A673 (cell line): ENCODE measurements at regions not wholly inside any gene's neighbourhood (a gene's known extent, or its start where the extent isn't known, plus 50 kb on each side); places are given as distances from the start of the nearest gene placed in this dataset.

Experiments used
- BruUV-seq: library from RNA; stranded (reverse); fragments of 400-500 nt; replicated peaks from 2 replicates; lab custom pipeline; 2021; lab: Mats Ljungman, UMichigan
- CTCF ChIA-PET: fragments of 300-600 bp; sonication (Branson Sonifier 250); formaldehyde crosslinking; loops from one replicate; lab custom pipeline; 2022; ENCODE audit warnings: antibody characterized with exemption; lab: Charles Lee
- POLR2A ChIA-PET: fragments of 300-600 bp; sonication (Branson Sonifier 250); formaldehyde crosslinking; loops from one replicate; lab custom pipeline; 2022; ENCODE audit warnings: antibody characterized with exemption; ENCODE audit not compliant: low non-redundant PET; lab: Charles Lee
- DNase-seq: peaks from one replicate; pipeline ENCODE4 v3.0.0-alpha.2; 2015; ENCODE audit warnings: low spot score
- H3K27ac ChIP-seq: fragments of 200-600 bp; sonication (generic); 2 replicates; pipeline ENCODE4 v1.5.1; 2016; ENCODE audit warnings: mixed run types, low read depth, mild to moderate bottlenecking, mixed read lengths, antibody characterized with exemption, low read length; ENCODE audit not compliant: poor library complexity, severe bottlenecking
- H3K27me3 ChIP-seq: fragments of 200-600 bp; sonication (generic); replicated peaks from 2 replicates; pipeline ENCODE4 v1.6.1; 2017; ENCODE audit warnings: mixed run types, low read depth, mild to moderate bottlenecking, mixed read lengths, antibody characterized with exemption, low read length; ENCODE audit not compliant: insufficient read depth, poor library complexity
- H3K36me3 ChIP-seq: fragments of 200-600 bp; sonication (generic); 2 replicates; pipeline ENCODE4 v1.6.1; 2016; ENCODE audit warnings: mixed run types, mild to moderate bottlenecking, mixed read lengths, antibody characterized with exemption, low read length; ENCODE audit not compliant: insufficient read depth, poor library complexity, severe bottlenecking
- H3K4me1 ChIP-seq: fragments of 200-600 bp; sonication (generic); 2 replicates; pipeline ENCODE4 v1.6.1; 2017; ENCODE audit warnings: mixed run types, mild to moderate bottlenecking, mixed read lengths, antibody characterized with exemption, low read length; ENCODE audit not compliant: insufficient read depth, poor library complexity, severe bottlenecking
- H3K4me3 ChIP-seq: fragments of 200-600 bp; sonication (generic); 2 replicates; pipeline ENCODE4 v1.5.1; 2016; ENCODE audit warnings: low read depth, mixed run types, mild to moderate bottlenecking, mixed read lengths, low read length; ENCODE audit not compliant: poor library complexity, severe bottlenecking
- H3K9me3 ChIP-seq: fragments of 200-600 bp; sonication (generic); 2 replicates; pipeline ENCODE4 v1.6.1; 2016; ENCODE audit warnings: mixed run types, low read depth, mild to moderate bottlenecking, mixed read lengths, antibody characterized with exemption, low read length; ENCODE audit not compliant: poor library complexity, severe bottlenecking
- CTCF ChIP-seq: fragments of 300-800, 200-600 bp; sonication (generic); conservative IDR thresholded peaks from 2 replicates; pipeline ENCODE4 v1.5.1; 2017; ENCODE audit warnings: low read depth, mild to moderate bottlenecking, antibody characterized with exemption, low read length, moderate library complexity, mixed read lengths
- EZH2 ChIP-seq: fragments of 200-600 bp; sonication (generic); IDR thresholded peaks from 2 replicates; pipeline ENCODE4 v1.6.1; 2017; ENCODE audit warnings: borderline replicate concordance, low read depth, mild to moderate bottlenecking, mixed read lengths, antibody characterized with exemption, low read length; ENCODE audit not compliant: poor library complexity, severe bottlenecking
- intact Hi-C: fragments of 100-400 bp; cut with micrococcal nuclease; formaldehyde crosslinking; loops from one replicate; pipeline ENCODE4 v1.10.0; 2022; ENCODE audit not compliant: unreplicated experiment

DNA sequence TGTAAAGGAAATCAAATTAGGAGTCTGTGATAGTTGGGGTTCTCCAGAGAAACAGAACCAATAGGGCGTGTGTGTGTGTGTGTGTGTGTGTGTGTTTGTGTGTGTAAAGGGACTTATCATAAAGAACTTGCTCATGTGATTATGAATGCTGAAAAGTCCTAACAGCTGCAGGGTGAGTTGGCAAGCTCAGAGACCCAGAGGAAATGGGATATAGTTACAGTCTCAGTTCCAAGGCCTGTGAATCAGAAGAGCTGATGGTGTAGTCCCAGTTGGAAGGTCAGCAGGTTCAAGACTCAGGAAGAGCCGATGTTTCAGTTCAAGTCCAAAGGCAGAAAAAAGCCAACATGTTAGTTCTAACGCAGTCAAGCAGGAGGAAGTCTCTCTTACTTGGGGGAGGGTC lies 214.2 kb downstream of the ELAVL2 start:
- intact Hi-C loops: no loop called here
- H3K4me1 ChIP-seq: no peaks in the 10 kb centered on the region
- H3K27ac ChIP-seq: no peak overlapping the region
- POLR2A ChIA-PET: no interaction called here
- no peaks in the 10 kb centered on the region for H3K27me3 ChIP-seq
- TF ChIP-seq CTCF: no peak
- no peak for TF ChIP-seq EZH2
- H3K4me3 ChIP-seq: no peak overlapping the region
- BruUV-seq: no TSS peak
- H3K9me3 ChIP-seq: no peaks in the 10 kb centered on the region
- no peaks in the 10 kb centered on the region for H3K36me3 ChIP-seq
- no peak for DNase-seq
- CTCF ChIA-PET: no interaction called here

- no peak for TF ChIP-seq CTCF
- TF ChIP-seq EZH2: no peak
- Histone ChIP-seq H3K4me3 (no peak overlapping the region), H3K36me3 (no peaks in the 10 kb centered on the region), H3K27ac (no peak overlapping the region), H3K4me1 (no peaks in the 10 kb centered on the region), H3K27me3 (no peaks in the 10 kb centered on the region), H3K9me3 (no peaks in the 10 kb centered on the region)
- no peak for DNase-seq
- CTCF ChIA-PET: no interaction called here
- POLR2A ChIA-PET: no interaction called here
- intact Hi-C loops: no loop called here
- no TSS peak for BruUV-seq
These were observed 210.5 kb downstream of the ELAVL2 start for GRCh38 chr9:23615569-23615968.

DNA sequence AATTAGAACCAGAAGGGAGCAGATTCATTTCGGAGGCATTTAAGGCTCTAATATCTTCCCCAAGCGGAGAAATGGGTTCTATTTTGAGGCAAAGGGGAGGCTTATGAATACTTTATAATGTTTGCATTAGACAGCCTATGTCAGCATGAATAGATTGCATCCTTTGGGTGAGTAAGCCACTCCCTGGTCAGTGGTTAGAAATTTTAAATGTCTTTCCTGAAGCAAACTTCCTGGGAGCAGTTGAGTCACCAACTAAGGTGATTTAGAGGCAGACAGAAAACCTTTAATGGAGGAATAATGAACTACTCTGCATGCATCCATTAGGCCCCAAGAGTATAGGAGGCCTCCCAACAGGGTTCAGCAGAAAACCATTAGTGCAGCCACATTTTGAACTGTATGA lies 204.9 kb downstream of the ELAVL2 start:
- no peaks in the 10 kb centered on the region for H3K36me3 ChIP-seq
- H3K4me1 ChIP-seq: no peaks in the 10 kb centered on the region
- no TSS peak for BruUV-seq
- no peak for TF ChIP-seq CTCF
- TF ChIP-seq EZH2: no peak
- H3K27me3 ChIP-seq: no peaks in the 10 kb centered on the region
- DNase-seq: peak; percentile 4
- H3K27ac ChIP-seq: no peak overlapping the region
- CTCF ChIA-PET: no interaction called here
- POLR2A ChIA-PET: no interaction called here
- H3K9me3 ChIP-seq: no peaks in the 10 kb centered on the region
- intact Hi-C loops: no loop called here
- no peak overlapping the region for H3K4me3 ChIP-seq
